Testis (tissue), 2 donors: ENCODE measurements at regions not wholly inside any gene's neighbourhood (a gene's known extent, or its start where the extent isn't known, plus 50 kb on each side); places are given as distances from the start of the nearest gene placed in this dataset.

Source experiments
- DNase-seq: peaks from one replicate; pipeline ENCODE4 v3.0.0-alpha.2; 2019
- H3K27ac ChIP-seq, 2 donors: fragments of 200-600 bp; sonication (generic); one replicate each; pipeline ENCODE4 v1.5.1; 2019
- H3K27me3 ChIP-seq: fragments of 200-600 bp; sonication (generic); one replicate; pipeline ENCODE4 v1.5.1; 2019
- H3K36me3 ChIP-seq: fragments of 200-600 bp; sonication (generic); one replicate; pipeline ENCODE4 v1.5.1; 2017; ENCODE audit warnings: low read depth; ENCODE audit errors: missing control alignments
- H3K4me1 ChIP-seq: fragments of 200-600 bp; sonication (generic); one replicate; pipeline ENCODE4 v1.5.1; 2019
- H3K4me3 ChIP-seq, 2 donors: fragments of 200-600 bp; sonication (generic); one replicate each; pipeline ENCODE4 v1.5.1; 2017 to 2019
- H3K9me3 ChIP-seq: fragments of 200-600 bp; sonication (generic); one replicate; pipeline ENCODE4 v1.5.1; 2017
- POLR2A ChIP-seq: fragments of 450-650 bp; IDR thresholded peaks from one replicate; pipeline ENCODE4 v1.6.1; 2017; ENCODE audit warnings: antibody characterized with exemption, mild to moderate bottlenecking, moderate library complexity
- WGBS, 2 donors: methylation state at CpG; one replicate each; pipeline ENCODE4 v1.1.5; 2018; 5-methylcytosine and 5-hydroxymethylcytosine counted together
- intact Hi-C: fragments of 100-400 bp; cut with DNase I; formaldehyde crosslinking; loops from one replicate; pipeline ENCODE4 v1.15.1; 2023; ENCODE audit warnings: low total_unique reads
- TF ChIP-seq, protein P1 (sequence below), 3 experiments: fragments of 450-650 bp in 2 of 3; fragments of 200-600 bp in 1 of 3; sonication (generic) in 1 of 3; IDR thresholded peaks; one replicate each; pipeline ENCODE4 v1.5.1; 2016 to 2019; ENCODE audit warnings: antibody characterized with exemption in 3 of 3, mild to moderate bottlenecking in 2 of 3, moderate library complexity in 1 of 3

DNA sequence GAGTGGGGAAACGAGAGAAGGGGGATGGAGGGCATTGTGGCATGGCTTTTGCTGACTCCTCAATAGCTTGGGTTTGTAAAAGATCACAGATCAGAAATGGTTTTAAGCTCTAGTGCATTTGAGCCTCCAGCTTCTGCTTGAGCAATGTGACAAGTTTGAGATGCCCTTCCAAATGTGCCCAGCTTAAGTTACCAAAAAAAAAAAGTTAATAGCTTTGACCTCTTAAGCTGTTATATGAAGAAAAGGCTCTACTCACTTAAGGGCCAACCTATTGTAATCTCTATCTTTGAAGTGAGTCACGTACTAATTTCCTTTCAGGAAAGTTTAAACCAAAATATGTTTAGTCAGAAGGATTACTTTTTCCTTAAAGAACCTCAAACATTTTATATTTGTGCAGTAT is 428.8 kb upstream of the ACTBL2 start:
- H3K27me3 ChIP-seq: no peaks in the 10 kb centered on the region
- no peak overlapping the region for H3K4me3 ChIP-seq
- H3K27ac ChIP-seq: no peak overlapping the region
- TF ChIP-seq POLR2A: no peak
- TF ChIP-seq, protein P1, sequence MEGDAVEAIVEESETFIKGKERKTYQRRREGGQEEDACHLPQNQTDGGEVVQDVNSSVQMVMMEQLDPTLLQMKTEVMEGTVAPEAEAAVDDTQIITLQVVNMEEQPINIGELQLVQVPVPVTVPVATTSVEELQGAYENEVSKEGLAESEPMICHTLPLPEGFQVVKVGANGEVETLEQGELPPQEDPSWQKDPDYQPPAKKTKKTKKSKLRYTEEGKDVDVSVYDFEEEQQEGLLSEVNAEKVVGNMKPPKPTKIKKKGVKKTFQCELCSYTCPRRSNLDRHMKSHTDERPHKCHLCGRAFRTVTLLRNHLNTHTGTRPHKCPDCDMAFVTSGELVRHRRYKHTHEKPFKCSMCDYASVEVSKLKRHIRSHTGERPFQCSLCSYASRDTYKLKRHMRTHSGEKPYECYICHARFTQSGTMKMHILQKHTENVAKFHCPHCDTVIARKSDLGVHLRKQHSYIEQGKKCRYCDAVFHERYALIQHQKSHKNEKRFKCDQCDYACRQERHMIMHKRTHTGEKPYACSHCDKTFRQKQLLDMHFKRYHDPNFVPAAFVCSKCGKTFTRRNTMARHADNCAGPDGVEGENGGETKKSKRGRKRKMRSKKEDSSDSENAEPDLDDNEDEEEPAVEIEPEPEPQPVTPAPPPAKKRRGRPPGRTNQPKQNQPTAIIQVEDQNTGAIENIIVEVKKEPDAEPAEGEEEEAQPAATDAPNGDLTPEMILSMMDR (IDR thresholded peaks at IDR 0.05): no peak
- H3K9me3 ChIP-seq: no peaks in the 10 kb centered on the region
- H3K36me3 ChIP-seq: no peaks in the 10 kb centered on the region
- DNase-seq: no peak
- no peaks in the 10 kb centered on the region for H3K4me1 ChIP-seq
- WGBS, 2 donors: 84 to 86% methylated on average over 2 of the region's 2 CpGs
- intact Hi-C loops: no loop called here

DNA sequence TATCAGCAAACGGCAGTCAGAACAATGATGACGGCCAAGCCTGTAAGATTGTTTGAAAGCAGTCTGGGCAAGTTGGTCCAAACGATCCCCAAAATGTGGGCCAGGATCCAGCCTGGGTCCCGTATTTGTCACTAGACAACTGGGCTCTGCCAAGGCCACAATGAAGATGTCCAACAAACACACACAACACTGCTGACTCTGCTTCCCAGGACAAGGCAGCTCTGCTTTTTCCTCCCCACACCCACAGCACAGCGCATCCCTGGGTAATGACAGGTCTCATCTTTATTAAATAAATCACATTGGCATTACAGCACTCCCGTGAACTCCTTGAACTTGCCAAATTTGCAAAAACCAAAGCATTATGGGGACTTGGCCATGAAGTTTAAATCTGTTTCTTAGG is 424.1 kb upstream of the ACTBL2 start:
- DNase-seq: no peak
- Histone ChIP-seq H3K27me3 (no peaks in the 10 kb centered on the region), H3K36me3 (no peaks in the 10 kb centered on the region), H3K9me3 (no peaks in the 10 kb centered on the region), H3K4me3 (no peak overlapping the region), H3K4me1 (no peaks in the 10 kb centered on the region), H3K27ac (no peak overlapping the region)
- WGBS, 2 donors: 82 to 88% methylated on average over 6 of the region's 6 CpGs
- TF ChIP-seq, protein P1 (IDR thresholded peaks at IDR 0.05): no peak
- no peak for TF ChIP-seq POLR2A
- intact Hi-C loops: no loop called here

- H3K27me3 ChIP-seq: no peaks in the 10 kb centered on the region
- no peak for DNase-seq
- intact Hi-C loops: no loop called here
- H3K4me1 ChIP-seq: no peaks in the 10 kb centered on the region
- no peak for TF ChIP-seq POLR2A
- TF ChIP-seq, protein P1 (IDR thresholded peaks at IDR 0.05): no peak
- H3K36me3 ChIP-seq: no peaks in the 10 kb centered on the region
- no peak overlapping the region for H3K4me3 ChIP-seq
- H3K27ac ChIP-seq: no peak overlapping the region
- no peaks in the 10 kb centered on the region for H3K9me3 ChIP-seq
Observed at GRCh38 chr5:57903458-57903857, 420.8 kb upstream of the ACTBL2 start.

DNA sequence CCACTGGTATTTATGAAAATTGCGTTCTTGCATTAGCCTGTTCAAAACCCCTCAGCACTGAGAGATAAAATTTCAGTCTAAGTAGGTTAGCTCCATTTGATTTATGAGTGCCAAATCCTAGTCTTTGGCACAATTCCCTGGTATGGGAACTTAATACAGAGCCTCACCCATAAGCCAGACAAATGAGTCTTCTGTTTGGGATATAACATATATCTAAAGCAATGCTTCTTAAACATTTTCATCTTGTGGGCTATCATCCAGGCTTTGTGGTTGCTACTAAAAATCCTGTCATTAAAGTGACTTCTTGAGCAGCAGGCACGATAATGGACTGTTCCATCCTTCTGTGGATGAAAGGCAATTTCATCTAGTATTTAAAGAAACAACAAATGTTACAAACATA is 419.5 kb upstream of the ACTBL2 start:
- WGBS, 2 donors: 83 to 90% methylated on average over 2 of the region's 2 CpGs
- intact Hi-C loops: no loop called here

DNA sequence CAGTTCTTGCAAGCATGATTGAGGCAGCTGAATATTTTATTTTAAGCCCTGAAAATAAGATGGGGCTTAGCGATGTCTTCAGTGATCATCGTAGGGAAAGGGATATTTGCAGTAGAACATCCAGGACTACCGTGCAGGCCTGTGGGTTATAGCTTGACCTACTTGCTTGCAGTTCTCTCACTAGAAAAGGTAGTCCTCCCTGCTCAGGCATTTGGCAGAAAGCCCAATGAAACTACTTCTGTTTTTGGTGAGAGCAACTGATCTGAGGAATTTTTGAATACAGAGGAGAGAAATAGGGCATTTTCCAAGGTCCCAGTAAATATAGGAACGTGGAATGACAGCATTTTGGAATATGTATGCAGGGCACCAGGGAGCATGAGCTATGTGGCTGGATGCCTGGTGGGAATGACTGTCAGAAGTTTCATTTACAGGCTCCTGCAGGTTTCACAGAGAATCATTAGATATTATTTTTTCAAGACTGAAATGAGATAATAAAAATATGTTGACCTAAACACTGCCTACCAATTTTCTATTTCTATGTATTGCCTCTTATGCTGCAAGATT is 417.9 kb upstream of the ACTBL2 start:
- H3K27ac ChIP-seq: no peak overlapping the region
- DNase-seq: no peak
- WGBS, 2 donors: 47 to 54% methylated on average over 4 of the region's 4 CpGs
- H3K4me1 ChIP-seq: no peaks in the 10 kb centered on the region
- H3K4me3 ChIP-seq: no peak overlapping the region
- no peak for TF ChIP-seq POLR2A
- intact Hi-C loops: no loop called here
- no peaks in the 10 kb centered on the region for H3K36me3 ChIP-seq
- H3K9me3 ChIP-seq: no peaks in the 10 kb centered on the region
- no peaks in the 10 kb centered on the region for H3K27me3 ChIP-seq

More for the DNA sequence above, 419.5 kb upstream of the ACTBL2 start:
- no peaks in the 10 kb centered on the region for H3K36me3 ChIP-seq
- no peaks in the 10 kb centered on the region for H3K4me1 ChIP-seq
- H3K27me3 ChIP-seq: no peaks in the 10 kb centered on the region
- no peak for TF ChIP-seq POLR2A
- TF ChIP-seq, protein P1 (IDR thresholded peaks at IDR 0.05): no peak
- no peak for DNase-seq
- H3K27ac ChIP-seq: no peak overlapping the region
- H3K4me3 ChIP-seq: no peak overlapping the region
- H3K9me3 ChIP-seq: no peaks in the 10 kb centered on the region
